NCI-H526 (cell line): ENCODE measurements at regions not wholly inside any gene's neighbourhood (a gene's known extent, or its start where the extent isn't known, plus 50 kb on each side); places are given as distances from the start of the nearest gene placed in this dataset.

ENCODE experiments used
- DNase-seq, 2 experiments: peaks; one replicate each; lab custom pipeline; 2025; lab: John Stamatoyannopoulos, UW

DNA sequence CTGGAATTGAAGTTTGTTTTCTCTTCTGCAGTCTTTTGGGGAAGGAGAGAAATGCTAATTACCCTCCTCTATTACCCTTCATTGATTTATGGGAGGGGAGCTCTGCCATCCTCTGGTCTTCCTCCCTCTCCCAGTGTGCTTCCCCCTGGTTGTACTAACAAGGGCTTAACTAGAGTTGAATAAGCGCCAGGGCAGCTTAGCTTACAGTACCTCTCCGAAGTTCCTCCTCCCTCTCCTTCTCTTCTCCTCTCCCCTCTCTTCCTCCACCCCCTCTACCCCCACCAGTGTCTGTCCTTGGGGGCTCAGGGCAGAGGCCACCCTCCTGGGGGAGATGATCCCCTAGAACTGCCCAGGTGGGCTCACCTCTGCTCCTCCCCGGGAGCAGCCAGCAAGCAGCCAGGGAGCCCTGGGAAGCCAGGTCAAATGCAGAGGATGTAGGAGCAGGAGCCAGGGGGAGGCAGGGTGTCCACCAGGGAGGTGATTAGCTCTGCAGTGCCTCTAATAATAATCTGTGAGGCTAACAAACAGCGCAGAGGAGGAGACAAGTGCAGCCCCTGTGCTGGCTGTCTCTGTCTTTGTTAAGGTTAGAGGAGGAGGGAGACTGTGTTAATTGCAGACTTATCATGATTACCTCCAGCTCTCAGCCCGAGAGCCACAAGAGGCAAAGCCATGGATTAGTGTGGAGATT lies 191.6 kb upstream of the CADM1 start:
- no peak for DNase-seq

DNA sequence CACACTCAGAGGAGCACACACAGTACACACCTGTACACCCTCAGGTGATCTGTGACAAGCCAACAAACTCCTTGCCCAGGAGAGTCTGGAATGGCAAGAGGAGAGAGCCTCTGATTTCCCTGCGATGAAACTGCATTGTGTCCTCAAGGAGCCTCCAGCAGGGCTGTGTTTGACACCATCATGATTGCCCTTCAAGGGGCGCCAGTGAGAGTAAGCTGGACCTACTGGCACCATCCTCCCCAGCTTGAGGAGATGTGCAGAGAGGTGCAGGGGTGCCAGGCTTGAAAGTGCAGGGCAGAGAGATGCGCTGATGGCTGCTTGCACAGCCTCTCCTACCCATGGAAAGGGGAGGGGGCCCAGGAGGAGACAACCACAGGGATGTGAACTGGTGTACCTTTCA lies 188.8 kb upstream of the CADM1 start:
- DNase-seq = no peak

- no peak for DNase-seq
Observed at GRCh38 chr11:115691030-115691429, 186.8 kb upstream of the CADM1 start.

DNA sequence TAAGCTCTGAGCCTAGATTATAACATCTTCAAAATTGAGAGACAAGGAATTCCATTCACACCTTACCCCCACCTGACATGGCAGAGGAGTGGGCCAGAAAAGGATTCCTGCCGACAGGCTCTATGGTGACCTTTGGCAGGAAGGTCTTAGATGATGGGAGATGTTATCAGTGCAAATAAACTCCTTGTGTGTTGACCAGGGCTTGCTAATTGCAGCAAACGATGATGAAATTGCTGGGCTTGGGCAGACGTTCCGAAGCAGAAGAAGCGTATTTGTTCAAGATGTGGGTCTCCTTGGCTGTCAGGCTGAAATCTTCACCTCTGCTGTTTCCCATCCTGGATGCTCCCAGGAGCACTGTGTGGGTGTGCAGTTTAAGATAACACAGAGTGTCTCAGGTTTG lies 183.7 kb upstream of the CADM1 start:
- DNase-seq = no peak

DNA sequence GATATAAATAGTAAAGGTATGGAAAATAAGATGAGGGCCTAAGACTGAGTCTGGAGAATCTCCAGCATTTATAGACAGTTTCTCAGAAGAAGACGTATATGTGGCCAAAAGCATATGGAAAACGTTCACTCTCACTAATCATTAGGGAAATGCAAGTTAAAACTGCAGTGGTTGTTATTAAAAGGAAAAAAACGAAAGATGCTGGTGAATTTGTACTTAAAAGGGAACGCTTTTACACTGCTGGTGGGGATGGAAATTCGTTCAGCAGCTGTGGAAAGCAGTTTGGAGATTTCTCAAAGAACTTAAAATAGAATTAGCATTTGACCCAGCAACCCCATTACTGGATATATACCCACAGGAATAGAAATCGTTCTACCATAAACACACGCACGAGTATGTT lies 180.5 kb upstream of the CADM1 start:
- no peak for DNase-seq

DNA sequence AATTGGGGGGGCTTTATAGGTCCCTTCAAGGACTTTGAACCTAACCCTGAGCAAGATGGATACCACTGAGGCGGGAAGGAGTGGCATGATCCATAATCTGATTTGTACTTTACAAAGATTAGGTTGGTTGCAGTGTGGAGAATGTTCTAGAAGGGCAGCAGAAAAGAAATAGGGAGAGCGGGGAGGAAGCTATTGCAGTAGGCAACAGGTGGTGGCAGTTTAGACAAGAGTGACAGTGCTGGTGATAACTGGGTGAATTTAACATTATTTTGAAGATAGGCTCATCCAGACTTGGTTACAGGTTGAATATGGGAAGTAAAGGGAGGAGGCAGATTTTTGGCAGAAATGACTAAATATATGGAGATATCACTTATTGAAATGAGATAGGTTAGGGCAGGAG lies 179.9 kb upstream of the CADM1 start:
- DNase-seq = no peak

DNA sequence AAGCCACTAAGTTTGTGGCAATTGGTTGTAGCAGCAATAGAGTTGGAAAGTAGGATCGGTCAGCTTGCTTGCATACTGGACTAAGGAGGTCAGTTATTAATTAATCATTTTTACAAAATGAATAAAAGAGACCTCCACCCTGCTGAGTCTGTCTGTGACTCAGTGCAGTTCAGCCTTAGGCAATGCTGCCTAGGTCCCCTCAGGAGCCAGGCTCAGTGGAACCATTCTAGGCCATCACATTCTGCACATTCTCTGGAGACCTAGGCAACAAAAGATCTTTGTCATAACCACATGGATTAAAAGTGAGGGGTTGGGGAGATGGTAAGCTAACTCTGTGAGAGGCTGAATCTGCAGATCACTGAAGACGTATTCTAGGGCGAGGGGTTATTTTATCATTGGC lies 178.7 kb upstream of the CADM1 start:
- DNase-seq = no peak

GRCh38 chr11:115682101-115682500 lies 177.9 kb upstream of the CADM1 start:
- DNase-seq = no peak

- no peak for DNase-seq
Observed at GRCh38 chr11:115679945-115680344, 175.7 kb upstream of the CADM1 start.

DNA sequence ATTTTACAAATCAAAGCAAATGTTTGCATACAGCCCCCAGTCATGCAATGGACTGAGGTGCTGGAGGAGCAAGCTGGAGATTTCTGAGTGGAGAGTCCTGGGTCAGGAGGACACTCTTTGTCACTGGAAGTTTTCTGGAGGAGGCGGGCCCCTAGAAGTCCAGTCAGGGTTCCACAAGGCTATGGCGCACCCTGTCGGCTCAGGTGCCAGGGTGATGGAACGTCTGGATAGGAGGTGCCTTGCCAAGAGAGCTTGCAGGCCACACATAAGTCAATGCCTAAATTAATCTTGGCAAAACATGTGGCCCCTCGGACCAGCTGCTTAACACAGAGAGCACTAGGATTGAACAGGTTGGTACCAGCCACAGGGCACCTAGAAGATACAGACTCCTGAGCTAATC lies 174.7 kb upstream of the CADM1 start:
- peak; percentile 57 to 89 for DNase-seq

DNA sequence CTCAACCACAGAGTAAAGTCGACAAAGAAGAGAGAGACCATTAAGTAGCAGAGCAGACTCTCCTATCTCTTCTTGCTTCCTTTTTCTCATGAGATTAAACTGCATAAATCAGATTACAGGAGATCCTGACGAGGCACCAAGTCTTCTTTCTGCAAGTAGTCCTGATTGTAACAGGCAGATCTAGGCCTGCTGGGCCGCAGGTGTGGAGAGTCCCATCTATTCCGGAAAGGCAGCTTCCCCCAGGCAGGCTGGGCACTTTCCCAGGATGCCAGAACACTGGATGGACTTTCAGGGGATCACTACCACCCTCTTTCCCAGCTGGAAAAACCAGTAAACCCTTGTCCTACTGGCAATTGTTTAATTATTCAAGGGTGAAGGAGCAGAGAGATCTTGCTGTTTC lies 173.0 kb upstream of the CADM1 start:
- no peak for DNase-seq

- DNase-seq = no peak
Observed at GRCh38 chr11:115676768-115677167, 172.6 kb upstream of the CADM1 start.

GRCh38 chr11:115676206-115676605 lies 172.0 kb upstream of the CADM1 start:
- peak in 1 of 2 experiments; percentile 63 for DNase-seq

- no peak for DNase-seq
Observed at GRCh38 chr11:115674937-115675544, 170.8 kb upstream of the CADM1 start.

- DNase-seq = no peak
Observed at GRCh38 chr11:115674176-115674936, 170.1 kb upstream of the CADM1 start.

- no peak for DNase-seq
Observed at GRCh38 chr11:115673720-115674119, 169.5 kb upstream of the CADM1 start.

DNA sequence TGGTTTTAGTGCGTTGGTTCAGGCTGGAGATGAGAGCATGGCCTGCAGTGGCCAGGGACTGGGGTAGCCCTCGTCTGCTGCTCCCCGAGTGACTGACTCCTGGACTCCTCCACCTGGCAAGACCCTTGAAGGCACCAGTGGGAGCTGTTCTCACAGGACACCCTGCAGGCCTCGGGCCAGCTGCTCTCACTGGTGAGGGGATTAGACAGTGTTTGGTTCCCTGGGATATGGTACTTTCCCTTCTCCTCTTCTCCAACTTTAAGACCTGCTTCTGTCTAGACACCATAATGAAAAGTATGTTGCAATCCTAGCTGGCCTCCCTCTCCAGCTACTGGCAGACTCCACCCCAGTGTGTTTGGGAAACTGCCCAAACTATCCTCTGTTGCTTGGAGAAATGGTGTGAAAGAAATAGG lies 168.8 kb upstream of the CADM1 start:
- no peak for DNase-seq

GRCh38 chr11:115672412-115672811 lies 168.2 kb upstream of the CADM1 start:
- no peak for DNase-seq

GRCh38 chr11:115670538-115671205 lies 166.5 kb upstream of the CADM1 start:
- DNase-seq = peak; percentile 51 to 78

GRCh38 chr11:115665958-115666357 lies 161.7 kb upstream of the CADM1 start:
- DNase-seq = no peak

- DNase-seq = no peak
Observed at GRCh38 chr11:115665175-115665821, 161.1 kb upstream of the CADM1 start.

GRCh38 chr11:115664313-115664712 lies 160.1 kb upstream of the CADM1 start:
- no peak for DNase-seq
